Mesendoderm (in vitro differentiated cells): ENCODE measurements at regions not wholly inside any gene's neighbourhood (a gene's known extent, or its start where the extent isn't known, plus 50 kb on each side); places are given as distances from the start of the nearest gene placed in this dataset.

Experiments
- DNase-seq: peaks from one replicate; pipeline ENCODE4 v3.0.0; 2013
- H2AK5ac ChIP-seq: 2 replicates; pipeline ENCODE4 v1.6.1; 2013; ENCODE audit warnings: low read length, inconsistent platforms
- H2BK120ac ChIP-seq: 2 replicates; pipeline ENCODE4 v1.6.1; 2013; ENCODE audit warnings: low read depth, mild to moderate bottlenecking, low read length, moderate library complexity, mixed read lengths
- H2BK15ac ChIP-seq: replicated peaks from 2 replicates; pipeline ENCODE4 v1.6.1; 2013; ENCODE audit warnings: low read depth, mild to moderate bottlenecking, moderate library complexity
- H2BK5ac ChIP-seq: 2 replicates; pipeline ENCODE4 v1.6.1; 2013; ENCODE audit warnings: low read length, inconsistent platforms
- H3K18ac ChIP-seq: 2 replicates; pipeline ENCODE4 v1.6.1; 2013; ENCODE audit warnings: mild to moderate bottlenecking, low read length, mixed read lengths
- H3K23ac ChIP-seq: one replicate; pipeline ENCODE4 v1.6.1; 2013; ENCODE audit warnings: low read length
- H3K27ac ChIP-seq: 2 replicates; pipeline ENCODE4 v1.5.1; 2013; ENCODE audit warnings: low read depth, mild to moderate bottlenecking, inconsistent platforms, low read length, moderate library complexity
- H3K27me3 ChIP-seq: 2 replicates; pipeline ENCODE4 v1.6.1; 2013; ENCODE audit warnings: low read length, control low read depth, mild to moderate bottlenecking, inconsistent platforms; ENCODE audit not compliant: insufficient read depth, poor library complexity
- H3K36me3 ChIP-seq: 2 replicates; pipeline ENCODE4 v1.6.1; 2013; ENCODE audit warnings: low read length, inconsistent platforms; ENCODE audit not compliant: control insufficient read depth, insufficient read depth
- H3K4ac ChIP-seq: one replicate; pipeline ENCODE4 v1.6.1; 2013; ENCODE audit warnings: low read depth, mild to moderate bottlenecking, low read length, moderate library complexity
- H3K4me1 ChIP-seq: 2 replicates; pipeline ENCODE4 v1.6.1; 2013; ENCODE audit warnings: low read depth, low read length, inconsistent platforms; ENCODE audit not compliant: control insufficient read depth
- H3K4me2 ChIP-seq: 2 replicates; pipeline ENCODE4 v1.6.1; 2013; ENCODE audit warnings: low read length
- H3K4me3 ChIP-seq: 2 replicates; pipeline ENCODE4 v1.5.1; 2013; ENCODE audit warnings: mild to moderate bottlenecking, low read length
- H3K56ac ChIP-seq: one replicate; pipeline ENCODE4 v1.6.1; 2013; ENCODE audit warnings: low read length
- H3K79me1 ChIP-seq: 2 replicates; pipeline ENCODE4 v1.6.1; 2013; ENCODE audit warnings: low read length, inconsistent platforms
- H3K79me2 ChIP-seq: 2 replicates; pipeline ENCODE4 v1.6.1; 2013; ENCODE audit warnings: mild to moderate bottlenecking, low read length; ENCODE audit not compliant: control insufficient read depth, insufficient read depth
- H3K9ac ChIP-seq: 2 replicates; pipeline ENCODE4 v1.6.1; 2013; ENCODE audit warnings: low read length, inconsistent platforms
- H4K5ac ChIP-seq: one replicate; pipeline ENCODE4 v1.6.1; 2013; ENCODE audit warnings: low read length
- H4K8ac ChIP-seq: one replicate; pipeline ENCODE4 v1.6.1; 2013; ENCODE audit warnings: low read depth, mild to moderate bottlenecking, control low read depth, low read length, moderate library complexity
- WGBS: extraction: QIAGEN DNeasy Blood & Tissue Kit; methylation state at CpG from one replicate; pipeline ENCODE4 v1.1.7; 2013; ENCODE audit warnings: low lambda C conversion rate, missing lambda C conversion rate; ENCODE audit not compliant: insufficient coverage; ENCODE audit errors: extremely low coverage; 5-methylcytosine and 5-hydroxymethylcytosine counted together

DNA sequence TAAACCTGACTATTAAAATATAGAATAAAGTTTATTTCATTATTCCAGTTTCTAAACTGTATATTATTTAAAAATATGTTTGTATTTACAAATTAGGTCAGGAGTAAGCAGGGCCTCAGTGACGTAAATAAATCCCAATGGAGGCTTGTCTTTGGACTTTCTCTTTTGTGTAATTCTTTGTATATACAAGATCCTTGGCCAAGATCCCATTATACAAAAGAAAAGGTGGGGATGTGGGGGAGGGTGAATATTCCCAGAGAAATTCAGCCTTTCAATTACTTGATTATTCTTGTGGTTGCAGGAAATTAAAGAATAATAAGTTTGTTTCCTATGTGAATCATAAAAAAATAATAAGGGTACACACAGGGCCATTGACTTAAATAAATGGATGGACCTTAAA lies 178.7 kb upstream of the PRPS1L1 start:
- H3K18ac ChIP-seq = no peak overlapping the region
- H3K23ac ChIP-seq = no peak overlapping the region
- H3K36me3 ChIP-seq = no peaks in the 10 kb centered on the region
- H3K79me2 ChIP-seq = no peaks in the 10 kb centered on the region
- H2BK5ac ChIP-seq = no peak overlapping the region
- H2BK120ac ChIP-seq = no peak overlapping the region
- no peaks in the 10 kb centered on the region for H3K4me1 ChIP-seq
- no peak overlapping the region for H3K4me2 ChIP-seq
- H3K4me3 ChIP-seq = no peak overlapping the region
- H2BK15ac ChIP-seq = no peak overlapping the region
- H3K9ac ChIP-seq = no peak overlapping the region
- H3K4ac ChIP-seq = no peak overlapping the region
- H3K56ac ChIP-seq = no peak overlapping the region
- H2AK5ac ChIP-seq = no peak overlapping the region
- no peaks in the 10 kb centered on the region for H3K27me3 ChIP-seq
- no peak overlapping the region for H4K8ac ChIP-seq
- DNase-seq = no peak
- no CpG with 5 or more reads among the region's 1 CpG for WGBS
- H4K5ac ChIP-seq = no peak overlapping the region
- no peak overlapping the region for H3K27ac ChIP-seq
- no peaks in the 10 kb centered on the region for H3K79me1 ChIP-seq

- Histone ChIP-seq H3K79me2 (no peaks in the 10 kb centered on the region), H3K27me3 (no peaks in the 10 kb centered on the region), H2BK120ac (no peak overlapping the region), H2BK15ac (no peak overlapping the region), H3K23ac (no peak overlapping the region), H4K5ac (no peak overlapping the region), H3K79me1 (no peaks in the 10 kb centered on the region), H4K8ac (no peak overlapping the region), H3K18ac (no peak overlapping the region), H3K4me2 (no peak overlapping the region), H2BK5ac (no peak overlapping the region), H3K27ac (no peak overlapping the region), H3K9ac (no peak overlapping the region), H3K4ac (no peak overlapping the region), H2AK5ac (no peak overlapping the region), H3K4me1 (no peaks in the 10 kb centered on the region), H3K4me3 (no peak overlapping the region), H3K56ac (no peak overlapping the region), H3K36me3 (no peaks in the 10 kb centered on the region)
- 100% methylated on average over 1 of the region's 1 CpG for WGBS
- DNase-seq = no peak
These were observed 181.3 kb upstream of the PRPS1L1 start for GRCh38 chr7:18208921-18209320.

- Histone ChIP-seq H3K27ac (no peak overlapping the region), H3K9ac (no peak overlapping the region), H2BK5ac (no peak overlapping the region), H3K27me3 (no peaks in the 10 kb centered on the region), H3K36me3 (no peaks in the 10 kb centered on the region), H3K79me2 (no peaks in the 10 kb centered on the region), H3K4me2 (no peak overlapping the region), H2AK5ac (no peak overlapping the region), H3K56ac (no peak overlapping the region), H3K4me1 (no peaks in the 10 kb centered on the region), H3K79me1 (no peaks in the 10 kb centered on the region), H2BK15ac (no peak overlapping the region), H3K23ac (no peak overlapping the region), H4K8ac (no peak overlapping the region), H2BK120ac (no peak overlapping the region), H3K4ac (no peak overlapping the region), H3K18ac (no peak overlapping the region), H4K5ac (no peak overlapping the region), H3K4me3 (no peak overlapping the region)
- no CpG with 5 or more reads among the region's 2 CpGs for WGBS
- DNase-seq = no peak
These were observed 182.7 kb upstream of the PRPS1L1 start for GRCh38 chr7:18210377-18210776.

- Histone ChIP-seq H3K4me1 (no peaks in the 10 kb centered on the region), H3K56ac (no peak overlapping the region), H2AK5ac (no peak overlapping the region), H2BK15ac (no peak overlapping the region), H4K5ac (no peak overlapping the region), H3K27me3 (no peaks in the 10 kb centered on the region), H3K79me2 (no peaks in the 10 kb centered on the region), H2BK5ac (no peak overlapping the region), H3K23ac (no peak overlapping the region), H3K18ac (no peak overlapping the region), H3K79me1 (no peaks in the 10 kb centered on the region), H3K9ac (no peak overlapping the region), H3K4me3 (no peak overlapping the region), H3K4me2 (no peak overlapping the region), H3K36me3 (no peaks in the 10 kb centered on the region), H3K4ac (no peak overlapping the region), H3K27ac (no peak overlapping the region), H4K8ac (no peak overlapping the region), H2BK120ac (no peak overlapping the region)
- no CpG with 5 or more reads among the region's 3 CpGs for WGBS
- no peak for DNase-seq
These were observed 183.1 kb upstream of the PRPS1L1 start for GRCh38 chr7:18210788-18211187.

GRCh38 chr7:18212308-18212707 lies 184.7 kb upstream of the PRPS1L1 start:
- no peak overlapping the region for H3K56ac ChIP-seq
- no peak overlapping the region for H3K4me2 ChIP-seq
- no peak overlapping the region for H3K4ac ChIP-seq
- DNase-seq = no peak
- H3K9ac ChIP-seq = no peak overlapping the region
- H2BK120ac ChIP-seq = no peak overlapping the region
- H3K23ac ChIP-seq = no peak overlapping the region
- no peaks in the 10 kb centered on the region for H3K79me1 ChIP-seq
- no peak overlapping the region for H3K4me3 ChIP-seq
- no peak overlapping the region for H4K5ac ChIP-seq
- H2BK5ac ChIP-seq = no peak overlapping the region
- no CpG with 5 or more reads among the region's 3 CpGs for WGBS
- H3K36me3 ChIP-seq = no peaks in the 10 kb centered on the region
- H2AK5ac ChIP-seq = no peak overlapping the region
- H3K18ac ChIP-seq = no peak overlapping the region
- no peaks in the 10 kb centered on the region for H3K79me2 ChIP-seq
- no peak overlapping the region for H3K27ac ChIP-seq
- no peaks in the 10 kb centered on the region for H3K4me1 ChIP-seq
- no peak overlapping the region for H4K8ac ChIP-seq
- H3K27me3 ChIP-seq = no peaks in the 10 kb centered on the region
- H2BK15ac ChIP-seq = no peak overlapping the region

GRCh38 chr7:18212758-18213157 lies 185.1 kb upstream of the PRPS1L1 start:
- no peaks in the 10 kb centered on the region for H3K79me2 ChIP-seq
- no peak overlapping the region for H3K4me3 ChIP-seq
- H4K8ac ChIP-seq = no peak overlapping the region
- no peak overlapping the region for H3K27ac ChIP-seq
- H2AK5ac ChIP-seq = no peak overlapping the region
- H3K4ac ChIP-seq = no peak overlapping the region
- H3K36me3 ChIP-seq = no peaks in the 10 kb centered on the region
- H2BK120ac ChIP-seq = no peak overlapping the region
- H2BK5ac ChIP-seq = no peak overlapping the region
- no peaks in the 10 kb centered on the region for H3K4me1 ChIP-seq
- no peak overlapping the region for H4K5ac ChIP-seq
- H3K23ac ChIP-seq = no peak overlapping the region
- no peak overlapping the region for H2BK15ac ChIP-seq
- H3K18ac ChIP-seq = no peak overlapping the region
- H3K27me3 ChIP-seq = no peaks in the 10 kb centered on the region
- no CpG with 5 or more reads among the region's 1 CpG for WGBS
- no peak overlapping the region for H3K9ac ChIP-seq
- H3K56ac ChIP-seq = no peak overlapping the region
- H3K4me2 ChIP-seq = no peak overlapping the region
- H3K79me1 ChIP-seq = no peaks in the 10 kb centered on the region
- DNase-seq = no peak
